PC-3 (cell line): ENCODE measurements at regions not wholly inside any gene's neighbourhood (a gene's known extent, or its start where the extent isn't known, plus 50 kb on each side); places are given as distances from the start of the nearest gene placed in this dataset.

Experiments used
- ATAC-seq: fragments of 200-7000 bp; cut with Tn5 transposase; 2 replicates; pipeline ENCODE4 v1.9.1; 2020; ENCODE audit warnings: mild to moderate bottlenecking, moderate library complexity
- BruUV-seq: library from RNA; stranded (reverse); fragments of 400-500 nt; replicated peaks from 2 replicates; lab custom pipeline; 2021; lab: Mats Ljungman, UMichigan
- CTCF ChIA-PET: fragments of 300-600 bp; sonication (Branson Sonifier 250); formaldehyde crosslinking; loops from one replicate; lab custom pipeline; 2022; ENCODE audit warnings: antibody characterized with exemption; lab: Charles Lee
- POLR2A ChIA-PET: fragments of 300-600 bp; sonication (Branson Sonifier 250); formaldehyde crosslinking; loops from one replicate; lab custom pipeline; 2022; ENCODE audit warnings: antibody characterized with exemption; ENCODE audit not compliant: unreplicated experiment; lab: Charles Lee
- DNase-seq: peaks from one replicate; pipeline ENCODE4 v3.0.0-alpha.2; 2015
- H2AFZ ChIP-seq: fragments of 300-600 bp; sonication (generic); 2 replicates; pipeline ENCODE4 v1.6.0; 2016; ENCODE audit warnings: antibody characterized with exemption, low read length
- H3F3A ChIP-seq: fragments of 300-600 bp; sonication (generic); one replicate; pipeline ENCODE4 v1.6.0; 2017; ENCODE audit warnings: antibody characterized with exemption, low read length, control low read depth, mild to moderate bottlenecking; ENCODE audit not compliant: unreplicated experiment
- H3K27ac ChIP-seq: fragments of 300-600 bp; sonication (generic); 2 replicates; pipeline ENCODE4 v1.5.1; 2016; ENCODE audit warnings: mild to moderate bottlenecking, low read length
- H3K27me3 ChIP-seq: fragments of 300-600 bp; sonication (generic); 2 replicates; pipeline ENCODE4 v1.6.1; 2016; ENCODE audit warnings: low read length, mixed read lengths
- H3K36me3 ChIP-seq: fragments of 300-600 bp; sonication (generic); 2 replicates; pipeline ENCODE4 v1.6.1; 2016; ENCODE audit warnings: low read depth, mixed run types, low read length, mixed read lengths
- H3K4me1 ChIP-seq: fragments of 300-600 bp; sonication (generic); 2 replicates; pipeline ENCODE4 v1.5.1; 2016; ENCODE audit warnings: low read length; ENCODE audit not compliant: insufficient read depth
- H3K4me2 ChIP-seq: fragments of 300-600 bp; sonication (generic); 2 replicates; pipeline ENCODE4 v1.6.0; 2016; ENCODE audit warnings: low read length
- H3K4me3 ChIP-seq: fragments of 300-600 bp; sonication (generic); 2 replicates; pipeline ENCODE4 v1.5.1; 2016; ENCODE audit warnings: mild to moderate bottlenecking, low read length, mixed read lengths
- H3K79me2 ChIP-seq: fragments of 300-600 bp; sonication (generic); 2 replicates; pipeline ENCODE4 v1.6.1; 2017; ENCODE audit warnings: low read length, mixed read lengths
- H3K9ac ChIP-seq: fragments of 300-600 bp; sonication (generic); 2 replicates; pipeline ENCODE4 v1.6.0; 2016; ENCODE audit warnings: mild to moderate bottlenecking, low read length
- H3K9me2 ChIP-seq: fragments of 300-600 bp; sonication (generic); replicated peaks from 2 replicates; pipeline ENCODE4 v1.6.1; 2016; ENCODE audit warnings: mixed run types, low read length, mixed read lengths
- H3K9me3 ChIP-seq: fragments of 300-600 bp; sonication (generic); 2 replicates; pipeline ENCODE4 v1.6.1; 2016; ENCODE audit warnings: low read length, mixed read lengths
- H4K20me1 ChIP-seq: fragments of 300-600 bp; sonication (generic); 2 replicates; pipeline ENCODE4 v1.6.1; 2016; ENCODE audit warnings: low read length, mixed read lengths
- EZH2 ChIP-seq: fragments of 300-600 bp; sonication (generic); IDR thresholded peaks from one replicate; pipeline ENCODE4 v1.6.1; 2017; ENCODE audit warnings: antibody characterized with exemption, mild to moderate bottlenecking, low read length; ENCODE audit not compliant: unreplicated experiment
- EZH2phosphoT487 ChIP-seq: fragments of 300-600 bp; sonication (generic); IDR thresholded peaks from 2 replicates; pipeline ENCODE4 v1.6.1; 2018; ENCODE audit warnings: mild to moderate bottlenecking, antibody characterized with exemption, low read length, borderline replicate concordance
- intact Hi-C: fragments of 100-400 bp; cut with micrococcal nuclease; formaldehyde crosslinking; loops from 2 replicates; pipeline ENCODE4 v1.9.0; 2023
- TF ChIP-seq, protein P1 (sequence below): fragments of 300-600 bp; sonication (generic); conservative IDR thresholded peaks from 2 replicates; pipeline ENCODE4 v1.5.1; 2017; ENCODE audit warnings: antibody characterized with exemption, low read depth, mild to moderate bottlenecking, low read length

- Histone ChIP-seq H3K27me3 (no peaks in the 10 kb centered on the region), H3K9ac (no peak overlapping the region), H3K4me2 (no peak overlapping the region), H3K36me3 (no peaks in the 10 kb centered on the region), H2AFZ (no peak overlapping the region), H3K27ac (no peak overlapping the region), H3K79me2 (no peaks in the 10 kb centered on the region), H3F3A (no peaks in the 10 kb centered on the region), H3K9me2 (no peaks in the 10 kb centered on the region), H4K20me1 (no peaks in the 10 kb centered on the region), H3K9me3 (no peaks in the 10 kb centered on the region), H3K4me1 (no peaks in the 10 kb centered on the region), H3K4me3 (no peak overlapping the region)
- no peak for DNase-seq
- BruUV-seq: no TSS peak
- CTCF ChIA-PET: interaction anchor here (0.5 kb wide), 1 partner anchor 118 kb away, joined by 3 read pairs; no protein-coding TSS in a partner anchor
- no peak for TF ChIP-seq EZH2phosphoT487
- TF ChIP-seq EZH2: no peak
- TF ChIP-seq, protein P1, sequence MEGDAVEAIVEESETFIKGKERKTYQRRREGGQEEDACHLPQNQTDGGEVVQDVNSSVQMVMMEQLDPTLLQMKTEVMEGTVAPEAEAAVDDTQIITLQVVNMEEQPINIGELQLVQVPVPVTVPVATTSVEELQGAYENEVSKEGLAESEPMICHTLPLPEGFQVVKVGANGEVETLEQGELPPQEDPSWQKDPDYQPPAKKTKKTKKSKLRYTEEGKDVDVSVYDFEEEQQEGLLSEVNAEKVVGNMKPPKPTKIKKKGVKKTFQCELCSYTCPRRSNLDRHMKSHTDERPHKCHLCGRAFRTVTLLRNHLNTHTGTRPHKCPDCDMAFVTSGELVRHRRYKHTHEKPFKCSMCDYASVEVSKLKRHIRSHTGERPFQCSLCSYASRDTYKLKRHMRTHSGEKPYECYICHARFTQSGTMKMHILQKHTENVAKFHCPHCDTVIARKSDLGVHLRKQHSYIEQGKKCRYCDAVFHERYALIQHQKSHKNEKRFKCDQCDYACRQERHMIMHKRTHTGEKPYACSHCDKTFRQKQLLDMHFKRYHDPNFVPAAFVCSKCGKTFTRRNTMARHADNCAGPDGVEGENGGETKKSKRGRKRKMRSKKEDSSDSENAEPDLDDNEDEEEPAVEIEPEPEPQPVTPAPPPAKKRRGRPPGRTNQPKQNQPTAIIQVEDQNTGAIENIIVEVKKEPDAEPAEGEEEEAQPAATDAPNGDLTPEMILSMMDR: no peak
- intact Hi-C loops: loop anchor here (2.0 to 10.0 kb wide), 5 partner anchors 197 to 807 kb away; no protein-coding TSS in a partner anchor
- POLR2A ChIA-PET: no interaction called here
- ATAC-seq: no peak
Observed at GRCh38 chr10:64537928-64538327, 1016.7 kb downstream of the REEP3 start.

- DNase-seq: no peak
- intact Hi-C loops: no loop called here
- Histone ChIP-seq H3F3A (no peaks in the 10 kb centered on the region), H3K79me2 (no peaks in the 10 kb centered on the region), H3K27ac (no peak overlapping the region), H3K36me3 (no peaks in the 10 kb centered on the region), H2AFZ (no peak overlapping the region), H3K9me2 (no peaks in the 10 kb centered on the region), H3K9me3 (no peaks in the 10 kb centered on the region), H3K27me3 (no peaks in the 10 kb centered on the region), H3K9ac (no peak overlapping the region), H3K4me2 (no peak overlapping the region), H3K4me3 (no peak overlapping the region), H4K20me1 (no peaks in the 10 kb centered on the region), H3K4me1 (no peaks in the 10 kb centered on the region)
- TF ChIP-seq EZH2phosphoT487 (no peak), EZH2 (no peak)
- TF ChIP-seq, protein P1: no peak
- ChIA-PET CTCF (no interaction called here), POLR2A (no interaction called here)
- ATAC-seq: peak; percentile 54; the same call in 1 of the 2 replicates
- no TSS peak for BruUV-seq
Observed at GRCh38 chr10:64546073-64546472, 1024.9 kb downstream of the REEP3 start.

DNA sequence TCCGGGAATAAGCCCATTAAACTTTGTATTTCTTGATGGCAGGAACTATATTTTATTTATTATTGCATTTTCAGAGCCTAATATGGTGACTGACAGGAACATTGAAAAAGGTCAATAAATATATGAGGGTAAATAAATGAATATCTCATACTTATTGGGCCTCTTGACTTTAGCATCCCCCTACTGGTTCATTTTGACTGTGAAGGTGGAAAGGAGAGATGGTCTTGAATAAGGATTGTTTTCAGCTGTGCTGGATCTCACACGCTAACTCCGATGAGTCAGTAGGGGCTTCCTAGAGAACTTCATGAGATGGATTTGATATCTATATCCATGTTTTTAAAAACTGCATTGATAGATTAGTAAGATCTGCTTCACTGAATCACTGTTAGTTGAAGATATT lies 1026.0 kb downstream of the REEP3 start:
- Histone ChIP-seq H2AFZ (no peak overlapping the region), H3K79me2 (no peaks in the 10 kb centered on the region), H3K9ac (no peak overlapping the region), H4K20me1 (no peaks in the 10 kb centered on the region), H3K27me3 (no peaks in the 10 kb centered on the region), H3K9me2 (no peaks in the 10 kb centered on the region), H3K36me3 (no peaks in the 10 kb centered on the region), H3K4me3 (no peak overlapping the region), H3K4me2 (no peak overlapping the region), H3K4me1 (no peaks in the 10 kb centered on the region), H3K9me3 (no peaks in the 10 kb centered on the region), H3F3A (no peaks in the 10 kb centered on the region), H3K27ac (no peak overlapping the region)
- ChIA-PET CTCF (no interaction called here), POLR2A (no interaction called here)
- BruUV-seq: no TSS peak
- TF ChIP-seq, protein P1: peak; percentile 41
- TF ChIP-seq EZH2phosphoT487: no peak
- intact Hi-C loops: no loop called here
- DNase-seq: peak; percentile 19
- no peak; the same call in 1 of the 2 replicates for ATAC-seq
